Ascending aorta (tissue), 2 donors: ENCODE measurements at regions not wholly inside any gene's neighbourhood (a gene's known extent, or its start where the extent isn't known, plus 50 kb on each side); places are given as distances from the start of the nearest gene placed in this dataset.

ENCODE experiments used
- DNase-seq, 2 donors: peaks; one replicate each; pipeline ENCODE4 v3.0.0-alpha.2; 2019; ENCODE audit warnings: low spot score in 2 of 2
- H3K27ac ChIP-seq, 2 donors: fragments of 200-600 bp; sonication (generic); one replicate each; pipeline ENCODE4 v1.5.1; 2016 to 2017; ENCODE audit warnings: mild to moderate bottlenecking in 1 of 2
- H3K27me3 ChIP-seq: fragments of 200-600 bp; sonication (generic); one replicate; pipeline ENCODE4 v1.5.1; 2017
- H3K36me3 ChIP-seq, 2 donors: fragments of 200-600 bp; sonication (generic); one replicate each; pipeline ENCODE4 v1.5.1; 2016
- H3K4me1 ChIP-seq, 2 donors: fragments of 200-600 bp; sonication (generic); one replicate each; pipeline ENCODE4 v1.5.1; 2016 to 2017; ENCODE audit warnings: mild to moderate bottlenecking in 1 of 2
- H3K4me3 ChIP-seq, 2 donors: fragments of 200-600 bp; sonication (generic); one replicate each; pipeline ENCODE4 v1.5.1; 2016 to 2017; ENCODE audit warnings: mild to moderate bottlenecking in 1 of 2
- H3K9me3 ChIP-seq, 2 donors: fragments of 200-600 bp; sonication (generic); one replicate each; pipeline ENCODE4 v1.5.1; 2016
- intact Hi-C: fragments of 100-400 bp; cut with DNase I; formaldehyde crosslinking; loops from one replicate; pipeline ENCODE4 v1.15.1; 2023
- TF ChIP-seq, protein P1 (sequence below), 3 experiments: fragments of 200-600 bp in 2 of 3; fragments of 450-650 bp in 1 of 3; sonication (generic) in 2 of 3; IDR thresholded peaks; one replicate each; pipeline ENCODE4 v1.5.1; 2016 to 2019; ENCODE audit warnings: antibody characterized with exemption in 3 of 3, mild to moderate bottlenecking in 1 of 3, moderate library complexity in 1 of 3

DNA sequence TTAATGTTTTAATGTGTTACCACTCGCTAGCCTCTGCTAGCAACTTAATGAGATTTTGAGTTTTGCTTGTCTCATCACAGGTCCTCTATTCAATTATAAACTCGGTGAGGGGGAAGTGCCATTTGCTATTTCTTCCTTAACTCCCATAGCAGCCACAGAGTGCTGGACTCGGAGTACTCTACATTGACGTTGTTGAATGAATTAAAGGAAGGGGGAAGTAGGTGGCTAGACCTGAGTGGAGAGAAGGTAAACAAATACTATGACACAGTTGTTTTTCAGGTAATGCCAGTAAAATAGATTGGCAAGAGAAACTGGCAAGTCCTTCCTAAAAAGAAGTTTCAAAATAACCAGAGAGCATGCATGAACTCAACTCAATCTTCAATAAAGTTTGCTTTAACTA lies 339.3 kb downstream of the HRH4 start:
- intact Hi-C loops, result no loop called here
- DNase-seq, result no peak
- no peak overlapping the region for H3K4me3 ChIP-seq
- H3K36me3 ChIP-seq, result no peaks in the 10 kb centered on the region
- no peak overlapping the region for H3K27ac ChIP-seq
- H3K9me3 ChIP-seq, result no peaks in the 10 kb centered on the region
- no peaks in the 10 kb centered on the region for H3K4me1 ChIP-seq
- TF ChIP-seq, protein P1, sequence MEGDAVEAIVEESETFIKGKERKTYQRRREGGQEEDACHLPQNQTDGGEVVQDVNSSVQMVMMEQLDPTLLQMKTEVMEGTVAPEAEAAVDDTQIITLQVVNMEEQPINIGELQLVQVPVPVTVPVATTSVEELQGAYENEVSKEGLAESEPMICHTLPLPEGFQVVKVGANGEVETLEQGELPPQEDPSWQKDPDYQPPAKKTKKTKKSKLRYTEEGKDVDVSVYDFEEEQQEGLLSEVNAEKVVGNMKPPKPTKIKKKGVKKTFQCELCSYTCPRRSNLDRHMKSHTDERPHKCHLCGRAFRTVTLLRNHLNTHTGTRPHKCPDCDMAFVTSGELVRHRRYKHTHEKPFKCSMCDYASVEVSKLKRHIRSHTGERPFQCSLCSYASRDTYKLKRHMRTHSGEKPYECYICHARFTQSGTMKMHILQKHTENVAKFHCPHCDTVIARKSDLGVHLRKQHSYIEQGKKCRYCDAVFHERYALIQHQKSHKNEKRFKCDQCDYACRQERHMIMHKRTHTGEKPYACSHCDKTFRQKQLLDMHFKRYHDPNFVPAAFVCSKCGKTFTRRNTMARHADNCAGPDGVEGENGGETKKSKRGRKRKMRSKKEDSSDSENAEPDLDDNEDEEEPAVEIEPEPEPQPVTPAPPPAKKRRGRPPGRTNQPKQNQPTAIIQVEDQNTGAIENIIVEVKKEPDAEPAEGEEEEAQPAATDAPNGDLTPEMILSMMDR (IDR thresholded peaks at IDR 0.05), result no peak
- no peaks in the 10 kb centered on the region for H3K27me3 ChIP-seq

DNA sequence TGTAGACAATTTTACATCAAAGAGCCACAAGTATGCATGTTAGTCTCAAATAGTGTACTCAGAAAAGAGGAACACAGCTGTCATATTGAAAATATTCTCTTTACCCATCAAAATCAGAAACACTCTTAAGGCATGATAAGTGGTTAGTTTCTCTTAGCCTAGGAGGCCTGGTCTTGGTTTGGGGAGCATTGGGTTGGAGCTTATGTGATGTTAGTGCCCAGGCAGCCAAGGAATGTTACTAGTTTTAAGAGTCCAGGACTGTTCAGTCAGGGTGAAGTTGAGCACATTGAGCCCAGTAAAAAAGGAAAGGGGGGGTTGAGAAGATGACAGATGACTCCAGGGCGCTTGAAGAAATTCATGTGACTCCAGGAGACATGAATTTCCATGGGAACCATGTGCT lies 340.6 kb downstream of the HRH4 start:
- Histone ChIP-seq H3K27ac (no peak overlapping the region), H3K36me3 (no peaks in the 10 kb centered on the region), H3K9me3 (no peaks in the 10 kb centered on the region), H3K4me1 (no peaks in the 10 kb centered on the region), H3K4me3 (no peak overlapping the region), H3K27me3 (no peaks in the 10 kb centered on the region)
- no peak for DNase-seq
- intact Hi-C loops, result no loop called here
- TF ChIP-seq, protein P1 (IDR thresholded peaks at IDR 0.05), result no peak

DNA sequence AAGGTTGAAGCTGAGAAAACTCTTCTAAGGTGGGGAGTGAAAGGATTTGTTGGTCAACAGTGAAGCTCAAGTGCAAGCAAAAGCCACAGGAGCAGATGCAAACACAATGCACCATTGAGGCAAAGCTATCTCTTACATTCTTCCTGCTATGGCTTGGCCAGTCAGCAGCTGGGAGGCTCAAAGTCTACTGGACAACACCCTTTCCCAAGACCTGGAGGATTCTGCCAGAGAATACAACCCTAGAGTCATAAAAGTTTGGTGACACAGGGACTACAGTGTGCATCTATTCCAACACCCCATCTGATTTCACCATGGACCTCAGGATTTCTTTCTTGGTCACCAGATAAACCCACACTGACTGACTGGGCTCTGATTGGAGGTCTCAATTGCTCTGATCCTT lies 342.0 kb downstream of the HRH4 start:
- H3K36me3 ChIP-seq, result no peaks in the 10 kb centered on the region
- no peaks in the 10 kb centered on the region for H3K27me3 ChIP-seq
- no peak overlapping the region for H3K4me3 ChIP-seq
- TF ChIP-seq, protein P1 (IDR thresholded peaks at IDR 0.05), result no peak
- no peak for DNase-seq
- H3K9me3 ChIP-seq, result no peaks in the 10 kb centered on the region
- no peak overlapping the region for H3K27ac ChIP-seq
- intact Hi-C loops, result no loop called here
- no peaks in the 10 kb centered on the region for H3K4me1 ChIP-seq

- H3K36me3 ChIP-seq, result no peaks in the 10 kb centered on the region
- TF ChIP-seq, protein P1 (IDR thresholded peaks at IDR 0.05), result no peak
- H3K27ac ChIP-seq, result no peak overlapping the region
- H3K4me3 ChIP-seq, result no peak overlapping the region
- H3K4me1 ChIP-seq, result no peaks in the 10 kb centered on the region
- intact Hi-C loops, result no loop called here
- H3K9me3 ChIP-seq, result no peaks in the 10 kb centered on the region
- no peak for DNase-seq
- no peaks in the 10 kb centered on the region for H3K27me3 ChIP-seq
These were observed 344.7 kb downstream of the HRH4 start for GRCh38 chr18:24805156-24805555.

GRCh38 chr18:24809173-24809950 lies 348.9 kb downstream of the HRH4 start:
- intact Hi-C loops, result no loop called here
- H3K27me3 ChIP-seq, result no peaks in the 10 kb centered on the region
- no peak overlapping the region for H3K27ac ChIP-seq
- TF ChIP-seq, protein P1 (IDR thresholded peaks at IDR 0.05), result no peak
- H3K9me3 ChIP-seq, result no peaks in the 10 kb centered on the region
- no peaks in the 10 kb centered on the region for H3K4me1 ChIP-seq
- H3K4me3 ChIP-seq, result no peak overlapping the region
- DNase-seq, result no peak
- no peaks in the 10 kb centered on the region for H3K36me3 ChIP-seq
